Stomach (tissue), 4 donors: ENCODE measurements at regions not wholly inside any gene's neighbourhood (a gene's known extent, or its start where the extent isn't known, plus 50 kb on each side); places are given as distances from the start of the nearest gene placed in this dataset.

ENCODE experiments used
- CTCF ChIP-seq, 7 experiments: fragments of 450-650 bp in 4 of 7; fragments of 200-600 bp in 3 of 7; sonication (generic) in 3 of 7; IDR thresholded peaks; one replicate each; pipeline ENCODE4 v1.5.1; 2016 to 2019; ENCODE audit warnings: antibody characterized with exemption in 7 of 7, control low read depth in 2 of 7, mild to moderate bottlenecking in 1 of 7
- EP300 ChIP-seq: sonication (generic); formaldehyde crosslinking; IDR thresholded peaks from one replicate; pipeline ENCODE4 v1.6.1; 2017; ENCODE audit warnings: antibody characterized with exemption
- POLR2A ChIP-seq, 4 donors: fragments of 450-650 bp; IDR thresholded peaks; one replicate each; pipeline ENCODE4 v1.6.1; 2016; ENCODE audit warnings: antibody characterized with exemption in 4 of 4, control low read depth in 2 of 4, mild to moderate bottlenecking in 1 of 4, moderate library complexity in 1 of 4
- POLR2AphosphoS5 ChIP-seq, 3 donors: sonication (generic); formaldehyde crosslinking; IDR thresholded peaks; one replicate each; pipeline ENCODE4 v1.6.1; 2016; ENCODE audit warnings: antibody characterized with exemption in 3 of 3

- TF ChIP-seq CTCF (IDR thresholded peaks at IDR 0.05) (no peak), EP300 (no peak), POLR2A (IDR thresholded peaks at IDR 0.05) (no peak), POLR2AphosphoS5 (IDR thresholded peaks at IDR 0.05) (no peak)
Measured at GRCh38 chr2:128590309-128591021, 271.8 kb upstream of the HS6ST1 start.
